Breast epithelium (tissue), 3 donors: ENCODE measurements at regions not wholly inside any gene's neighbourhood (a gene's known extent, or its start where the extent isn't known, plus 50 kb on each side); places are given as distances from the start of the nearest gene placed in this dataset.

Source experiments
- CTCF ChIP-seq, 3 donors: fragments of 450-650 bp; IDR thresholded peaks; one replicate each; pipeline ENCODE4 v1.5.1; 2016 to 2017; ENCODE audit warnings: antibody characterized with exemption in 3 of 3, mild to moderate bottlenecking in 3 of 3, moderate library complexity in 3 of 3
- POLR2A ChIP-seq: fragments of 450-650 bp; IDR thresholded peaks from one replicate; pipeline ENCODE4 v1.6.1; 2016; ENCODE audit warnings: antibody characterized with exemption, mild to moderate bottlenecking, moderate library complexity

- TF ChIP-seq POLR2A (no peak), CTCF (IDR thresholded peaks at IDR 0.05) (no peak)
Observed at GRCh38 chr12:92332552-92332951, 186.9 kb upstream of the BTG1 start.
